ENCODE measurements at regions not wholly inside any gene's neighbourhood (a gene's known extent, or its start where the extent isn't known, plus 50 kb on each side); places are given as distances from the start of the nearest gene placed in this dataset.

DNA sequence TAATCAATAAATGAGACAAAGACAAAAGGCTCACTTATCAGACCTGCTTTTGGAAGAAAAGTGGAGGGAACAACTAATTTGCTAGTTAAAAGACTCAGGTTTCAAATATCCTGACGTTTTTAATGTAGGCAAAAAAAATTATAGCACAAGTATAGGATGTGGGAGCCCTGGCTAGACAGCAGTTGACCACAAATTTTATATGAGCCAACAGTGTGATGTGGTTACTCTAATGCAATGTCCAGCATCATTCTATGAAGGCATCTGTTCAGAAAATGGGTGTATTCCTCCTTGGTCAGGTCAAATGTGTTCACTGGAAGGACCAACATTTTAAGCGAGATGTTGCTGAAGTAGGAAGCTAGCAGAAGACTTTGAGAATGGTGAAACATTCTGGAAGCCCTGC is 237.4 kb downstream of the MAP2K6 start:
- TF ChIP-seq, protein P1, sequence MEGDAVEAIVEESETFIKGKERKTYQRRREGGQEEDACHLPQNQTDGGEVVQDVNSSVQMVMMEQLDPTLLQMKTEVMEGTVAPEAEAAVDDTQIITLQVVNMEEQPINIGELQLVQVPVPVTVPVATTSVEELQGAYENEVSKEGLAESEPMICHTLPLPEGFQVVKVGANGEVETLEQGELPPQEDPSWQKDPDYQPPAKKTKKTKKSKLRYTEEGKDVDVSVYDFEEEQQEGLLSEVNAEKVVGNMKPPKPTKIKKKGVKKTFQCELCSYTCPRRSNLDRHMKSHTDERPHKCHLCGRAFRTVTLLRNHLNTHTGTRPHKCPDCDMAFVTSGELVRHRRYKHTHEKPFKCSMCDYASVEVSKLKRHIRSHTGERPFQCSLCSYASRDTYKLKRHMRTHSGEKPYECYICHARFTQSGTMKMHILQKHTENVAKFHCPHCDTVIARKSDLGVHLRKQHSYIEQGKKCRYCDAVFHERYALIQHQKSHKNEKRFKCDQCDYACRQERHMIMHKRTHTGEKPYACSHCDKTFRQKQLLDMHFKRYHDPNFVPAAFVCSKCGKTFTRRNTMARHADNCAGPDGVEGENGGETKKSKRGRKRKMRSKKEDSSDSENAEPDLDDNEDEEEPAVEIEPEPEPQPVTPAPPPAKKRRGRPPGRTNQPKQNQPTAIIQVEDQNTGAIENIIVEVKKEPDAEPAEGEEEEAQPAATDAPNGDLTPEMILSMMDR (IDR thresholded peaks at IDR 0.05), result no peak
- no peak for TF ChIP-seq POLR2A (IDR thresholded peaks at IDR 0.05)

Measured in testis (tissue), 2 donors.